ENCODE measurements at regions not wholly inside any gene's neighbourhood (a gene's known extent, or its start where the extent isn't known, plus 50 kb on each side); places are given as distances from the start of the nearest gene placed in this dataset.

GRCh38 chr5:107149243-107150005 is 521.3 kb downstream of the EFNA5 start:
- Mint-ChIP-seq H3K4me1 (ENCODE audit: low read depth) (no peaks in the 10 kb centered on the region), H3K4me3 (no peak overlapping the region), H3K36me3 (ENCODE audit: insufficient read depth) (no peaks in the 10 kb centered on the region), H3K27me3 (ENCODE audit: low read depth) (no peaks in the 10 kb centered on the region), H3K9me3 (no peaks in the 10 kb centered on the region)
- ATAC-seq = no peak
- DNase-seq = no peak

DNA sequence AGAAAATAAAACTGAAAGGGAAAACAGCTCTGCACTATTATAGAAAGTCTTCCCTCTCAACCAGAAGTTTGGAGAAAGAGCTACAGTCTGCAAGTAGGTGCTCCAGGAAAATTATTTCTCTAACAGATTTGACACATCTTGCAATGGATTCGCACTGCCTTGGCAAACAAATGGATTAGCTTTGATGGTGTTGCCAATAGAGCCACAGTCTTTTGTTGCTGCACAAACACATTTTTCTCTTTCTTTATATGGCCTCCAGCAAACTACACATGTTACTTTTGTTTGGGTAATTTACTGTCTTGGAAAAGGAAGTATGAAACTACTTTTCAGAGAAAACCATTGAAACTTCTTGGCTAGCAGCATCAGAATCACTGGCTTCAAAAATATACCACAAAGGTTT is 523.1 kb downstream of the EFNA5 start:
- Mint-ChIP-seq H3K27me3 (ENCODE audit: low read depth) (no peaks in the 10 kb centered on the region), H3K36me3 (ENCODE audit: insufficient read depth) (no peaks in the 10 kb centered on the region), H3K4me3 (no peak overlapping the region), H3K4me1 (ENCODE audit: low read depth) (no peaks in the 10 kb centered on the region), H3K9me3 (no peaks in the 10 kb centered on the region)
- DNase-seq = no peak
- no peak for ATAC-seq

DNA sequence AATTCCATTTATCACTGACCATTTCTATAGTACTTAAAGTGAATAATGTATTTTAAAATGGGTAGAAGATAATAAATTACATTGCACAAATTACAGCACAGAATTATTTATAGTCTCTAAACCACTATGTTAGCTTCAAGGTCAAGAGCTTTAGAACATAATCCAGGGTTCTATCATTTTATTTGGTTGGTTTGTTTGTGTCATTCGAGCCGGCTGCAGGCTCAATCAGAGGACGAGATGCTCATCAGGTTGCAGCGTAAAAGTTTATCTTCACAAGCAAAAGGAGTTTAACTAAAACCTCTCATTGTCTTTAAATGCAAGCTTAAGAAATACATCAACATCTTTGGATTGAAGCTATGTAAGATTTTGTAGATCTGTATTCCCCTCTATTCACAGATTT is 523.8 kb downstream of the EFNA5 start:
- Mint-ChIP-seq H3K4me1 (ENCODE audit: low read depth) (no peaks in the 10 kb centered on the region), H3K4me3 (no peak overlapping the region), H3K27me3 (ENCODE audit: low read depth) (no peaks in the 10 kb centered on the region), H3K9me3 (no peaks in the 10 kb centered on the region), H3K36me3 (ENCODE audit: insufficient read depth) (no peaks in the 10 kb centered on the region)
- ATAC-seq (no peak), DNase-seq (no peak)

DNA sequence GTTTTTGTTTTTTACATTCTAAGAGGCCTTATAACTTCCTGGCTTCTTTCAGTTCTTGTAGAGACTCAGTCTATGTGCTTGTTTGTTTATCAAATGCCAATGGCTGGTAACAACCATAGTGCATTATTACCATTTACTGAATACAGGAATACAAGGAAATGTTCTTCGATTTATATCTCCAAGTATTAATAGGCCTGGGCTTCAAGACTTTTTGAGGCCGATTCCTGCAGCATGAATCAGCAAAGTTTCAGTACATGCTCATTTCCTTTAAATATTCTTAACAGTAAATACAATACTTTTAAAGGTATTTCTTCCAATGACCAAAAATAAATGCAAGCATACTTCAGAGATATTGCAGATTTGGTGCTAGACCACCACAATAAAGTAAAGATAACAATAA is 535.3 kb downstream of the EFNA5 start:
- no peak for DNase-seq
- Mint-ChIP-seq H3K36me3 (ENCODE audit: insufficient read depth) (no peaks in the 10 kb centered on the region), H3K27me3 (ENCODE audit: low read depth) (no peaks in the 10 kb centered on the region), H3K9me3 (peaks cover 12% of the 10 kb centered on the region), H3K4me3 (no peak overlapping the region), H3K4me1 (ENCODE audit: low read depth) (no peaks in the 10 kb centered on the region)
- ATAC-seq = no peak

DNA sequence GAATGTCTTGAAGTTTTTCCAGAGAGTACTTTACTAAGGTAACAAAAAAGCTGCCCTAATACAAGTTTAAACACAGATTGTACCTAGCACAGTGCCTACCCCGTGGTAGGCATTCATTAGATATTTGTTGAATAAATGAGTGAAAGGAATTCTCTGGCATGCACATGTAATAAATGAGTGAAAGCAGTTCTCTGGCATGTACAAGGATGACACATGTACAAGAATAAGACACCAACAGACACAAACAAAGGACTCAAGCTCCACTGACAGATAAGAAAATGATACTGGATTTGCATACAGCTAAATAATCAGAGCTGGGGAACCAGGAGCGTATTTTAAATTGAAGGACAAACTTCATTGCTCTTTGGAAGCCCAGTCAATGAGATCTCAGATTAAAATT is 535.8 kb downstream of the EFNA5 start:
- ATAC-seq (no peak), DNase-seq (no peak)
- H3K9me3 Mint-ChIP-seq = peaks cover 12% of the 10 kb centered on the region
- no peaks in the 10 kb centered on the region for H3K36me3 Mint-ChIP-seq (ENCODE audit: insufficient read depth)
- no peaks in the 10 kb centered on the region for H3K4me1 Mint-ChIP-seq (ENCODE audit: low read depth)
- H3K4me3 Mint-ChIP-seq = no peak overlapping the region
- H3K27me3 Mint-ChIP-seq (ENCODE audit: low read depth) = no peaks in the 10 kb centered on the region

GRCh38 chr5:107129051-107129450 is 541.7 kb downstream of the EFNA5 start:
- Mint-ChIP-seq H3K4me3 (no peak overlapping the region), H3K27me3 (ENCODE audit: low read depth) (no peaks in the 10 kb centered on the region), H3K36me3 (ENCODE audit: insufficient read depth) (no peaks in the 10 kb centered on the region), H3K9me3 (peaks cover 12% of the 10 kb centered on the region), H3K4me1 (ENCODE audit: low read depth) (no peaks in the 10 kb centered on the region)
- DNase-seq (no peak), ATAC-seq (no peak)

GRCh38 chr5:107127878-107128277 is 542.9 kb downstream of the EFNA5 start:
- Mint-ChIP-seq H3K27me3 (ENCODE audit: low read depth) (no peaks in the 10 kb centered on the region), H3K4me1 (ENCODE audit: low read depth) (no peaks in the 10 kb centered on the region), H3K36me3 (ENCODE audit: insufficient read depth) (no peaks in the 10 kb centered on the region), H3K9me3 (peaks cover 9% of the 10 kb centered on the region), H3K4me3 (no peak overlapping the region)
- DNase-seq (no peak), ATAC-seq (no peak)

DNA sequence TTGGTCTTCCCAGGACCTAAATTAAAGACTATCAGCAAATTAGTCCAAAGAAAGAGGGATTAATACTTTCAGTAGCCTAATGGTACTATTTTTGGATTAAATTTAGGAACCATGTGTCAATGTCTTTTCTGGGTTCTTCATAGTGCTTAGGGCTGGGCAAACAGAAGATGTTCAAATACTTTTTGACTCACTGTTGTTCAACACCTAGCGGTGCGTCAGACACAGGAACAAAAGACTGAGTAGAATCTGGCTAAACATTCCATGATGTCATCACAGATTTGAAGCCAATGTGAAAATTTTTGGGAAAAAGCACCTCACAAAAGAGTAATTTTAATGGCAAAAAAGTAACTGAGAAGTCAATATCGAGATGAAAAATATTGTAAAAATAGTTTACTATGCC is 544.4 kb downstream of the EFNA5 start:
- Mint-ChIP-seq H3K4me1 (ENCODE audit: low read depth) (no peaks in the 10 kb centered on the region), H3K27me3 (ENCODE audit: low read depth) (no peaks in the 10 kb centered on the region), H3K9me3 (no peaks in the 10 kb centered on the region), H3K36me3 (ENCODE audit: insufficient read depth) (no peaks in the 10 kb centered on the region), H3K4me3 (no peak overlapping the region)
- DNase-seq (no peak), ATAC-seq (no peak)

DNA sequence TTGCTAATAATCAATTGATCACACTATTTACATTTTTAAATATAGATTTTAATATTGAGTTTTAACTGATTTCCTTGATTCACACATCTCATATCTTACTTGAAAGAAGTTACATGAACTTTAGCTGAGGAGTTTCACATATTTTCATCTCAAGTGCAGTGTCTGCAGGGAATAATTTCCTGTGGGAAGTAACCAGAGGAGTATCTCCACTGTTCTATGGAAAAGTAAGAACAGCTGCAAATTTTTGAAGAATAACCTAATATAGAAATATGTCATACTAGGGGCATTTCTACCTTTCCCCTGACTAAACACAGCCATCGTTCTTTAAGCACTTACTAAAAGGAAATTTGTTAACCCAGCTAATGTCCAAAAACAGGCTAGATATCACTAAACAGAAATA is 546.4 kb downstream of the EFNA5 start:
- Mint-ChIP-seq H3K4me1 (ENCODE audit: low read depth) (no peaks in the 10 kb centered on the region), H3K27me3 (ENCODE audit: low read depth) (no peaks in the 10 kb centered on the region), H3K36me3 (ENCODE audit: insufficient read depth) (no peaks in the 10 kb centered on the region), H3K4me3 (no peak overlapping the region), H3K9me3 (no peaks in the 10 kb centered on the region)
- DNase-seq (no peak), ATAC-seq (no peak)

DNA sequence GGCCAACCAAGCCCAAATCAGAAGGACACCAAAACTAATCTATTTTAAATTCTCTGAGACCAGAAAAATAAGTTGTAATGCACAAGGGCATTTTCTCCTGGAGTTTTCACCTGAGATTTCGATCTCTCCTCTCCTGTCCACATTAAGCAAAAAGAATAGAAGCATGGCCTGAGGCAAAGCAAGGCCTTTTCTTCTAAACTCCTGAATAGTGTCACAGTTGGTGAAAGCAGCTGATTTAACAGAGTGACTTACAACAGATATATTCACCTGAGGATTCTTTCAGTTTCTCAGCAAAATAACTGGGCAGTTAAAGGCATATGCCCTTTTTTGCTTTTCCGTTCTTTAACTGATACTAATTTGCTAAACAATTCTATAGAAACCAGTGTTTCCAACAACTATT is 547.7 kb downstream of the EFNA5 start:
- no peaks in the 10 kb centered on the region for H3K27me3 Mint-ChIP-seq (ENCODE audit: low read depth)
- no peak overlapping the region for H3K4me3 Mint-ChIP-seq
- no peaks in the 10 kb centered on the region for H3K36me3 Mint-ChIP-seq (ENCODE audit: insufficient read depth)
- DNase-seq = no peak
- H3K4me1 Mint-ChIP-seq (ENCODE audit: low read depth) = no peaks in the 10 kb centered on the region
- no peaks in the 10 kb centered on the region for H3K9me3 Mint-ChIP-seq
- ATAC-seq = no peak

- ATAC-seq (no peak), DNase-seq (no peak)
- Mint-ChIP-seq H3K4me1 (ENCODE audit: low read depth) (no peaks in the 10 kb centered on the region), H3K27me3 (ENCODE audit: low read depth) (no peaks in the 10 kb centered on the region), H3K36me3 (ENCODE audit: insufficient read depth) (no peaks in the 10 kb centered on the region), H3K9me3 (no peaks in the 10 kb centered on the region), H3K4me3 (no peak overlapping the region)
Measured at GRCh38 chr5:107121793-107122519, 548.8 kb downstream of the EFNA5 start.

DNA sequence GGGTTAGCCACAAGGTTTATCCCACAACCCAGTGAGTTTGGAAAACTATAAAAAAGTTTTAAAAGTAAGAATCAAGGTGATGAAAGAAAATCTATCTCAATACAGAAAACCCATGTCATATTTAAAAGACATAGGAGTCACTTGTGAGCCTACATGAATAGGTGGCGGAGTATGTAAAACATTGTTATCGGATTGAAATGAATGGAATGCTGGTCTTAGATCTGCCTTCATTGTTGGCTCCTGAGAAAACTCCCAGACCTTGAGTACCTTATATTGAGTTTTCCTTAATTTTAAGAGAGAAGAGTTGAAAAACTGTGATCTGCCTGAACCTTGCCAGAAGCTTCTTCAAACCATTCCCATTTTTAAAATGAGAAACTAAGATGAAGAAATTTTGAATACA is 551.1 kb downstream of the EFNA5 start:
- H3K9me3 Mint-ChIP-seq = no peaks in the 10 kb centered on the region
- DNase-seq = no peak
- no peaks in the 10 kb centered on the region for H3K36me3 Mint-ChIP-seq (ENCODE audit: insufficient read depth)
- no peaks in the 10 kb centered on the region for H3K4me1 Mint-ChIP-seq (ENCODE audit: low read depth)
- H3K4me3 Mint-ChIP-seq = no peak overlapping the region
- ATAC-seq = no peak
- H3K27me3 Mint-ChIP-seq (ENCODE audit: low read depth) = no peaks in the 10 kb centered on the region

DNA sequence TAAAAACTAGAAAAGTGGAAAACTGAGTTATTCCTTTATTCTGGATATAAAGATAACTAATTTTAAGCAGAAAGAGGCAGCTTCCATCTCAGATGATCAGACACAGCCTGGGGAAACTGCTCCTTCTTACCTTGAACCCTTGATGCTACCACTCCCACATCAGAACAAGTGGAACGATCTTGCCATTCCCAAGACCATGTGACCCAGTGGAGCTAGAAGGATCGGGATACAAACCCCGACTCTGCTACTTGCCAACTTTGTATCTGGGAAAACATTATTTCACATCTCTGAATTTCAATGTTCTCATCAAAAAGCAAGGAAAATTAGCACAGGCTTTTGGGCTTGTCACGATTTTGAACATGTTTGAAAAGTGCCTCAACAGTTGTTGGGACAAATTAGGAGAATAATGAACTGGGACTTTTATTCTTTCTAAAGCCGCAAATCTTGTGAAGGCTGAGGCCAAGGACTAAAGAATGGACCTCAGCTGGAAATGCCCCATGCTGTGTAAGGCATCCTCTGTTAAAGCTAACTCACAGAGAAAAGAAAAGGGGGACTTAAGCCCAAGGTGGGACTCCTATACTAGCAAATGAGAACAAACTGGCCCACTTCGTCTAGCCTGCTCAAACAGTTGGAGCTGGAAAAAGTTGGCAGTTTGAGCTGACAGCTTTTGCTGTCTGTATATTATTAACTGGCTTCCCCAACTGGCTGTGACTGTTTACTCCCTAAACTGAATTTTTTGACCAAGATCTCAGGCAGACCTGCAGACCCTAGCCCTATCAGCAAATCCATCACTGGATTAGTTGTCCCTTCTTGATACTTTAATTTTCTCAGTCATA is 552.3 kb downstream of the EFNA5 start:
- no peaks in the 10 kb centered on the region for H3K36me3 Mint-ChIP-seq (ENCODE audit: insufficient read depth)
- ATAC-seq = no peak
- H3K9me3 Mint-ChIP-seq = no peaks in the 10 kb centered on the region
- no peak for DNase-seq
- H3K4me1 Mint-ChIP-seq (ENCODE audit: low read depth) = no peaks in the 10 kb centered on the region
- H3K4me3 Mint-ChIP-seq = no peak overlapping the region
- no peaks in the 10 kb centered on the region for H3K27me3 Mint-ChIP-seq (ENCODE audit: low read depth)

DNA sequence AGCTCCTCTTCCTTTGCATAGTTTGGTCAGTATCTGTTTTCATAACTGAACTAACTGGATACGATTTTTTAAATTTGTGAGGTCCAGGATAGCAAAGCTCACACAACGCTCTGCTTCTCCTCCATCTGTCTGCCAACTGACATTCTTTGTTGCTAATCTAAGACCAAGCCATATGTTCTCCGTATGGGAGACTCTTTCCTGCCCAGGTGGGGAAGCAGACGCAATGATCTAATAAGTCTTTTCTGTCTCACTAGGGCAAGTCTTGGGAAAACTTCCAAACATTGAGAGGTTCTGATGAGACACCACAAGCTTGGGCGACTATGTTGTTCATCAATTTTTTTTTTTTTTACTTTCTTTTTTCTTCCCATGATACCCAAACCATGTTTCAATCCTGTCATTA is 558.5 kb downstream of the EFNA5 start:
- Mint-ChIP-seq H3K4me1 (ENCODE audit: low read depth) (no peaks in the 10 kb centered on the region), H3K9me3 (peaks cover 12% of the 10 kb centered on the region), H3K4me3 (no peak overlapping the region), H3K36me3 (ENCODE audit: insufficient read depth) (no peaks in the 10 kb centered on the region), H3K27me3 (ENCODE audit: low read depth) (no peaks in the 10 kb centered on the region)
- ATAC-seq (no peak), DNase-seq (no peak)
